Gastroesophageal sphincter (tissue), 3 donors: ENCODE measurements at regions not wholly inside any gene's neighbourhood (a gene's known extent, or its start where the extent isn't known, plus 50 kb on each side); places are given as distances from the start of the nearest gene placed in this dataset.

Experiments used
- CTCF ChIP-seq, 4 experiments: fragments of 200-600 bp in 2 of 4; fragments of 450-650 bp in 2 of 4; sonication (generic) in 1 of 4; IDR thresholded peaks; one replicate each; pipeline ENCODE4 v1.5.1; 2017 to 2019; ENCODE audit warnings: antibody characterized with exemption in 4 of 4, mild to moderate bottlenecking in 2 of 4, moderate library complexity in 2 of 4
- EP300 ChIP-seq: sonication (generic); formaldehyde crosslinking; IDR thresholded peaks from one replicate; pipeline ENCODE4 v1.6.1; 2017; ENCODE audit warnings: antibody characterized with exemption, mild to moderate bottlenecking
- POLR2A ChIP-seq, 2 donors: fragments of 450-650 bp; IDR thresholded peaks; one replicate each; pipeline ENCODE4 v1.6.1; 2017; ENCODE audit warnings: antibody characterized with exemption in 2 of 2, mild to moderate bottlenecking in 2 of 2, moderate library complexity in 1 of 2
- POLR2AphosphoS5 ChIP-seq: sonication (generic); formaldehyde crosslinking; IDR thresholded peaks from one replicate; pipeline ENCODE4 v1.6.1; 2017; ENCODE audit warnings: antibody characterized with exemption

- TF ChIP-seq POLR2A (IDR thresholded peaks at IDR 0.05): no peak
- TF ChIP-seq CTCF (IDR thresholded peaks at IDR 0.05): no peak
- no peak for TF ChIP-seq POLR2AphosphoS5
- no peak for TF ChIP-seq EP300
These were observed 107.5 kb upstream of the FZD10 start for GRCh38 chr12:130054803-130055202.
